Sigmoid colon (tissue), 3 donors: ENCODE measurements at regions not wholly inside any gene's neighbourhood (a gene's known extent, or its start where the extent isn't known, plus 50 kb on each side); places are given as distances from the start of the nearest gene placed in this dataset.

Source experiments
- POLR2A ChIP-seq, 2 donors: fragments of 450-650 bp; IDR thresholded peaks; one replicate each; pipeline ENCODE4 v1.6.1; 2016; ENCODE audit warnings: antibody characterized with exemption in 2 of 2, mild to moderate bottlenecking in 2 of 2, moderate library complexity in 2 of 2
- TF ChIP-seq, protein P1 (sequence below), 4 experiments: fragments of 450-650 bp in 3 of 4; fragments of 200-600 bp in 1 of 4; IDR thresholded peaks; one replicate each; pipeline ENCODE4 v1.5.1; 2016 to 2019; ENCODE audit warnings: antibody characterized with exemption in 4 of 4, mild to moderate bottlenecking in 3 of 4, moderate library complexity in 2 of 4

DNA sequence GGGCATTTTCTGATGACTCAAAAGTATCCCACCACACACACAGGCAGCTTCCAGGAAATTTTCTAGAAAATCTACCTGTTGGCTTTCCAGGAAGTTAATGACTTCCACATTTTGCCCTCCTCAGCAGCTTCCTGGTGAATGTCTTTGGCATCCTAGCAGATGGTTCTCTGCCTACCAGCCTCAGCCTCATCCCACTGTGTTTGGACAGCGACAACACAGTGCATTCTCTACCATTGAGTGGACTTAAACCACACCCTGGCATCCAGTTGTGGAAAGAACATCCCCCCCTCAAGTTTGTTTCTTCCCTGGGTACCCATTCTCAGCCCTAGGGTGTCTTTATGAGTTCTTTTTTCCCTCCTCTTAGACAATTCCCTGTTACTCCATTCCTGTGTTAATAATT, 50.8 kb upstream of the GADL1 start:
- TF ChIP-seq, protein P1, sequence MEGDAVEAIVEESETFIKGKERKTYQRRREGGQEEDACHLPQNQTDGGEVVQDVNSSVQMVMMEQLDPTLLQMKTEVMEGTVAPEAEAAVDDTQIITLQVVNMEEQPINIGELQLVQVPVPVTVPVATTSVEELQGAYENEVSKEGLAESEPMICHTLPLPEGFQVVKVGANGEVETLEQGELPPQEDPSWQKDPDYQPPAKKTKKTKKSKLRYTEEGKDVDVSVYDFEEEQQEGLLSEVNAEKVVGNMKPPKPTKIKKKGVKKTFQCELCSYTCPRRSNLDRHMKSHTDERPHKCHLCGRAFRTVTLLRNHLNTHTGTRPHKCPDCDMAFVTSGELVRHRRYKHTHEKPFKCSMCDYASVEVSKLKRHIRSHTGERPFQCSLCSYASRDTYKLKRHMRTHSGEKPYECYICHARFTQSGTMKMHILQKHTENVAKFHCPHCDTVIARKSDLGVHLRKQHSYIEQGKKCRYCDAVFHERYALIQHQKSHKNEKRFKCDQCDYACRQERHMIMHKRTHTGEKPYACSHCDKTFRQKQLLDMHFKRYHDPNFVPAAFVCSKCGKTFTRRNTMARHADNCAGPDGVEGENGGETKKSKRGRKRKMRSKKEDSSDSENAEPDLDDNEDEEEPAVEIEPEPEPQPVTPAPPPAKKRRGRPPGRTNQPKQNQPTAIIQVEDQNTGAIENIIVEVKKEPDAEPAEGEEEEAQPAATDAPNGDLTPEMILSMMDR (IDR thresholded peaks at IDR 0.05), result no peak
- TF ChIP-seq POLR2A (IDR thresholded peaks at IDR 0.05), result no peak
